ENCODE measurements at regions not wholly inside any gene's neighbourhood (a gene's known extent, or its start where the extent isn't known, plus 50 kb on each side); places are given as distances from the start of the nearest gene placed in this dataset.
A peak's percentile ranks its signal among the peaks of the same experiment; 100 is the strongest.
"Not testable (repeated sequence)": the region's sequence is repeated elsewhere in the genome, so short reads cannot be mapped to it uniquely, and the experiment has no call there.

DNA sequence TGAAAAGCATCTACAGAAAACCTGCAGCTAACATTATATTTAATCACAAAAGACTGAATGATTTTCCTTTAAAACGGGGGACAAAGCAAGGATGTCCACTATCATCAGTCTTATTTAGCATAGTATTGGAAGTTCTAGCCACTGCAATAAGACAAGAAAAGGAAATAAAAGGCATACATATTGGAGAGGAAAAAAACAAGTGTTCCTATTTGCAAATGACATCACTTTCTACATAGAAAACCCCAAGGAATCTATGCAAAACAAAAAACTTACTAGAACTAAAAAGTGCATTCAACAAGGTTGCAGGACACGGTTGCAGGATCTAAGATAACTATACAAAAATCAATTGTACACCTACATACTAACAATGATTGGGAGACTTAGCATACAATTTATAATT is 101.6 kb upstream of the MEF2A start:
- DNase-seq, result no peak

DNA sequence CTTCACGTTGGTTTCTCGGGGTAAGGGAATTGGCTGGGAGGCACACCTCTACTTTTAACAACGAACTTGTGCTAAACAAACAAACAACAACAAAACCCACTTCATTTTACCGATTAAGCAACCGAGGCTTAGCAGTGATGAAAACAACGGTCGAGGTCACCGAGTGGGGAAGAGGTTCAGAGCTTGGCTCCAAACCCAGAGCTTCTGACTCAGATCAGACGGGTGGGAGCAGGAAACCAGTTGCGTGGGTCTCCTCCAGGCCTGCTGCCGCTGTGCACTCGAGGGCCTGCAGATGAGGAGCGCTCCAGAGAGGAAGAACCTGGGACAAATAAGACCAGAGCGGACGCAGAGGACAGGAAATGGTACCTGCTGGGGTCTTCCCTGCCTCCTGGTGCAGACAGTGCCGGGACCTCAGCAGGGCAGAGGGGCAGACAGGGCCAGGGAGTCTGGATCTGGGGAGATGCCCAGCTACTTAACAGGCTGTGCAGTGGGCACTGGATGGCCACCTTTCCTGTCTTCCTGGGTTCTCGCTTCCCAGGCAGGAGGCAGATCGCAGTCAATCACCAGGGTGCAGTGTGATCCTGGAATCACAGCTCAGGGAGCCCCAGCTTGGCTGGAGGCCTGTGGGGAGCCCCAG is 99.0 kb upstream of the MEF2A start:
- DNase-seq, result no peak

DNA sequence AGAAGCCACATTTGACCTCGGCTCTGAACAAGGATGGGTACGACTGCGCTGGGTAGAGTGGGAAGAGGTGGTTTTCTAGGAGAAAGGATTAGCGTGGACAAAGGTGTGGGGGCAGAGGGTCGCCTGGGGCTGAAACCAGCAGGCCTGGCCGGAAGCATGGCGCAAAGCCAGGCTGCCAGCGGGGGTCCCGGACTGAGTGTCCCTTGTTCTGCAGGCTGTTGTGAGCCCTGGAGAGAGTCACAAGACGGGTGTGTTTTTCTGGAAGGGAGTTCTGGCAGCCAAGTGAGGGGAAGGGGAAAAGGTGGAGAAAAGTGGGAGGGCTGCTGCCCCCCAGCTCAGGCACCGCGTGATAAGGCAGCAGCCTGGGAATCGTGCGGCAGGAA is 98.5 kb upstream of the MEF2A start:
- DNase-seq, result no peak

DNA sequence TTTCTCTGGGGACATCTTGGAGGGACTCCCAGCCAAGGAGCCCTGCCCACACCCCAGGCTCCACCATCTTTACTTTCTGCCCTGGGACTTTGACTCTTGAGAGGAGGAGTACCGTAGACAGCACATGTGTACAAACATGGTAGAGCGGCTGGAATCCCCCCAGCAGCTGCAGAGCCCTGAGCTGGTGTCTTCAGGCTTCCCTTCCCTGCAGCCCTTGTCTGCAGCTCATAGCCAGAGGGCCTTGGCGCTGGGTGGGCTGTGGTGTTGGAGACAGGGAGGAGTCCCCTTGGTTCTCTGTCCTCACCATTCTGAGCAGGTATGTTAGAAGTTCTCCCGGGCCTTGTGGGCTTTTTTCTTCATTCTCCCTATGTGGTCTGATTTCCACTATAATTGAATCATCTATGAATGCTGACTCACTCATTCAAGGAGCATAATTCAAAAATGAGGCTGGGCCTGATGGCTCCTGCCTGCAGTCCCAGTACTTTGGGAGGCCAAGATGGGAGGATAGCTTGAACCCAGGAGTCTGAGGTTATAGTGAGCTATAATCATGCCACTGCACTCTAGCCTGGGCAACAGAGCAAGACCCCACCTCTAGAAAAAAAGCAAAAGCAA is 97.8 kb upstream of the MEF2A start:
- DNase-seq, result no peak

- DNase-seq, result not testable (repeated sequence)
Measured at GRCh38 chr15:99470204-99470603, 95.6 kb upstream of the MEF2A start.

DNA sequence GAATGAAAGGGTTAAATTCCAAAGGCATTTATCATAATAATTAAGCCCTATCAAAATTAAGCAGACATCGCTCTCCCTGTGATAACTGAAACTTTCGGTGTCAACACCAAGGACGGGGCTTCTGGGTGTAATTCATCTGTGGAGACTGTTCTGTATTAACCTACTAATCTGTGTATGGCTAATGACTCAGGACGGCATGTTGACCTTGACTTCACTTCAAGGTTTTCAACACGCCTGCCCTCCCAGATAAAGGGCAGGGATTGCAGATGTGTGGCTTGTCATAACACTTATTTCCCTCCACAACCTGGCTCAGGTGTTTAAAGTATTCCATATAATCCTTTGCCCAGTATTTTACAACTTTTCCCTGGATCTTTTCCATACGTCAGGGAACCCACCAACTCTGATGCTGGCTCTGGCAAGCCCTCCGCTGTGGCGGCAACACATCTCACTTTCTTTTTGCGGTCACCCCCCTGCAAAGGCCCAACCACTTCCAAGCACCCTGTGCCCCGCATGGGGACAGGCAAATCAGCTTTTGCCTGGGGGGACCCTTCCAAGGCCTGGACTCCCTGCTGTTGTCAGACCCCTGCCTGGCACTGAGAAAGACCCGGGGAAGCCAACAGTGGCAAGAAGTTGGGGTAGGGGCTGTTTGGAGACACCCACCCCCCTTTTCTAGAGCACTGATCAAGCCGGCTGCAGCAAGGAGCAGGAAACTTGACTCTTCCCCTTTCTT is 93.2 kb upstream of the MEF2A start:
- no peak for DNase-seq

DNA sequence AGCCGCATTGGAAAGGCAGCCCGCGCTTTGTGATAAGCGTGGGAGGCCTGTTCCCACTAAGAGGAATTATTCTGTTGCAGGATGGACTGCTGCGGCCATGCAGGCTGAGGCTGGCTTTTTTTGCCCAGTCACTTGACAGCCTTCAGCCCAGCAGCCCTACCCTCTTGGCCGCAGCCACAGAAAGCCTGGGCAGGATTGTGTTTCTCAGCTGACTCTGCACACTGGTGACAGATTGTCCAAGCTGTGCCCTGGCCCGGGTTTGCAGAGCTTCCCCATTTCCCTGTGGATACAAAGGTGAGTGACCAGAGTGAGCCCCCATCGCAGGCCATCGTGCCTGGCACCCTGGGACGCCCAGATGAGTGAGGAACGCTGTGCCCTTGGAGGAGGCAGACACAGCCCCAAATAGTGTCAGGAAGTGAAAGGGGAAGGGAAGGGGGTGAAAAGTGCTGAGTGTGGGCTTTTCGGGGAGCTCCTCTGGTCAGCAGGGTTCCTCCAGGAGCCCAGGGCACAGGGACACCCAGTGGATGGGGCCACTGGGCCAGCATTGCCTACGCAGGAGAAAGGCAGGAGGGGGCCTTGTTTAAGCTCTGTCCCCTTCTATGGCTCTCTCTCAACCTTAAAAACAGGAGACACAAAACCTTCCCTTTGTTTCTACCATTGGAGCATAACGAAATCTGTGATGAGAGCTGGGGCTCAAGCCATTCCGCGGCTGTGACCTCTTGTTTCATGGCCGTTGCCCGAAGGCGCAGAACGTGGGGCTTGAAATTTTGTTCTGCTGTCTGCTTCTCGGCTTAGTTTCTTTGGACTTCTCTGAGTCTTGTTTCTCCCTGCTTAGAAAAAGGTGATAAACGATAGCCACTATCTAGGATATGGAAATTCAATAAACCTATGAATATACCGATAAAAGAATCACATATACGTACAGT is 91.5 kb upstream of the MEF2A start:
- no peak for DNase-seq

GRCh38 chr15:99474909-99475753 is 90.7 kb upstream of the MEF2A start:
- DNase-seq, result no peak

DNA sequence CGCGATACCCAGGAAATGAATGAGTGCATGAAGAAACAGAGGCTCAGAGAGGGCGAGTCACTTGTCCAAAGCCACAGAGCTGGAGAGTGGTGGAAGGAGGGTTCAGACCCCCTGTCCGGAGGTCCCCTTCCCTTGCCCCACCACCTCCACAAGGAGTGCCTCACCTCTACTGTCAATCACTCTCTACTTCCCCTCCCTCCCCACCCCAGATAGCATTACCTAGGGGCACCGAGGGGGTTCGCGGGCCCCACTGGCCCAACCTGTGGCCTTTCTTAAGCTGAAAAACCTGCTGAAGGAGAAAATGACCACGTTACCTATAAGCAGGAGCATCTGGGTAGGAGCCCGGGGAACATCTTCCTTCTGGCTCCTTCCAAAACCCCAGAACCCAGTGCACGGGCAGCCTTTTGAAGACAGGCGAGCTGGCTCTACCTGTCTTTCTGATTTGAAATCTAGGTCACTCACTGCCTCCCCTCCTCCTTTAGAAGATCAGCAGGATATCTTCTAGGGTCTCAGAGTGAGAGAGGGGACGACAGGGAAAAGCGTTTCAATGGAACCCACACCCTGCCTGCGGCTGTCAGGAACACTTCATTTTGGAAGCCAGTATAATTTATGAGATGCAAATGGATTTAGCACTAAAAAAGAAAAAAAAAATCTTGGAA is 89.9 kb upstream of the MEF2A start:
- DNase-seq, result no peak

DNA sequence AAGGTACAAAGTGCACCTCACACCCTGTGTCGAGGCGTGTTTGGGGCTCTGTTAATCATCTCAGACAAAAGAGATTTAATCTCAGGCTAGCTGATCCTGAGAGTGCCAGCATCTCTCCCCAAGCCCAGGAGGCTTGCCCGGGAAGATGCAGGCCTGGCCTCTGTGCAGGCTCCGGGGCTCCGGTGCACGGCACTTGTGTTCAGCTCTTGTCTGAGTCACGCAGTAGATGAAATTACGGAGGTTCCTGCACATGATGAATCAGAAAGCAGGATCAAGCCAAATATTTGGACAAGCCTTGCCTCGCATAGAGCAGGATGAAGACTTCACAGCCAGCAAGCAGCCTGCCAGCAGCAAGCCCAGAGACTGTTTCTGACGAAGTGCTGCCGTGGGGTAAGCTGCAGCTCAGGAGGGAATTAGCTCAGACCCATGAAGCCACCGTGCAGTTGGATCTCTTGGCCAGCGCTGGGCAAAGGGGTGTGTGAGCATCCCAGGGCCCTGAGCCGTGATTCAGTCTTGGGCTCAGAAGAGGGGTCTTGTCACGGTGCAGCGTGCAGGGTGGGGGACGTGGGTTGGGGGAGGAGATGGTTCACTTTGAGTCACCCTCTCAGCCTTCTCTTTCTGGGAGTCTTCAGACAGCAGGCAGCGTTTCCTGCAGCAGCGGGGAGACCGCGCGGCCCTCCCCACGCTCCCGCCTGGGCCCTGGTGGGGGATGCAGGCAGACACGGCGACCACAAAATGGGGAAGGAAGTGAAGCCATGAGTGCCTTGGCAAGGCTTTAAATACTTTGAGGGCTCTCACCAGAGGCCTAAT is 89.2 kb upstream of the MEF2A start:
- DNase-seq, result peak; percentile 97

DNA sequence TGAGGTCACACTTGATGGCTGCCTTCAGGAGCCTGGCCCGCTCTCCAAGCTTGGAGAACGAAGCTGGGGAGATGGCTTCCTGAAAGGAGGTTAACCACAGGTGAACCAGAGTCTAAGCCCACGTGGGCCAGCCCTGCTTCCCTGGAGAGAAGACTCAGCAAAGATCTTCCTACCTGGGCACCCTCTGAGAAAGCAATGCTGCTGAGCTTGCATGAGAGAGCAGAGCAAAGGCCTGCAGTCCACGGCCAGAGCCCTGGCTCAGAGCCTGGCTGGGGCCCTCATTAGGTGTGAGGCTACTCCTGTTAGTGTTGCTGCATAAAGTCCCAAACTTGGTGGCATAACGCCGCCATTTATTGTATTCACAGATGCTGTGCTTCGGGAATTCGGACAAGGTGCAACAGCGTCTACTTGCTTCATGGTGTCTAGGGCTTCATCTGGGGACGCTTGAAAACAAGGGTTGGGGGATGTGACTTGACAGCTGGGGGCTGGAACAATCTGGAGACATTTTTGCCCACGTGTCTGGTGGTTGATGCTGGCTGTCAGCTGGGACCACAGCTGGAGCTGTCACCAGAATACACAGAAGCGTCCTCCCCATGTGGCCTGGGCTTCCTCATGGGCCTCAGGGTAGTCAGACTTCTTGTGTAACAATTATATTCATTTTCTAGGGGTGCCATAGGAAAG is 87.9 kb upstream of the MEF2A start:
- no peak for DNase-seq

- no peak for DNase-seq
Measured at GRCh38 chr15:99478977-99479376, 86.8 kb upstream of the MEF2A start.

DNA sequence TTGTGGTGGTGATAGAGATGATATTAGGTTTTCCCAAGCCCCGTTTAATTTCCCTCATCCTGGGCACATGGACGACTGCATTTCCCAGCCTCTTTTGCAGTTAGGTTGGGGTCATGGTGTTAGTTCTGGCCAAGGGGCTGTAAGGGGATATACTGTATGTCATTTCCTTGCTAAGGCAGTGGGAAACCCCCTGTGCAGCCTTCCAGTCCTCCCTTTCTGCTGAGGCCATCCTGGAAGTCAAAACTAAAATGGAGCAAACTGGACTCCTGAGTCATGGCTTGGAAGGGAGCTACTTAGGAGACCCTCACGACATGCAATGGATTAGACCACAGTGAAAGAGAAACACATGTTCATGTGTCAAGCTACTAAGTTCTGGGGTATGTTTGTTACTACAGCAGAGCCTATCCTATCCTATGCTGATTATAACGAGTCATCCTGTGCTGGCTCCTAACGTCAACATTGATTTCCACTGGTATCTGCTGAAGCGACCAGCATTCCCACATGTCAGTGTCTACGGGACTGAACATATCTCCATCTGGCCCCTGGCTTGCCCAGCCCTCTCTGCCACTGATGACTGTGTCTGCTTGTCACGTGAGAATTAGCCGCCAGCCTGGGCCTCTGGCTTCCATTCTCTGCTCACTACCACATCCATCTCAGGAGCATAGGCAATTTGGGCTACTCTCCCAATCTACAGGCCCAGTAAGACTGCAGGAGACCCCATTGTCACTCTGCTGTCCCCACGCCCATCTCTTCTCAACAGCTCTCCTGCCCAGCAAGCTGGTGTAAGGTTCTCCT is 85.6 kb upstream of the MEF2A start:
- no peak for DNase-seq

GRCh38 chr15:99481113-99481950 is 84.5 kb upstream of the MEF2A start:
- peak; percentile 27 for DNase-seq

GRCh38 chr15:99481951-99482230 is 83.9 kb upstream of the MEF2A start:
- DNase-seq, result no peak

DNA sequence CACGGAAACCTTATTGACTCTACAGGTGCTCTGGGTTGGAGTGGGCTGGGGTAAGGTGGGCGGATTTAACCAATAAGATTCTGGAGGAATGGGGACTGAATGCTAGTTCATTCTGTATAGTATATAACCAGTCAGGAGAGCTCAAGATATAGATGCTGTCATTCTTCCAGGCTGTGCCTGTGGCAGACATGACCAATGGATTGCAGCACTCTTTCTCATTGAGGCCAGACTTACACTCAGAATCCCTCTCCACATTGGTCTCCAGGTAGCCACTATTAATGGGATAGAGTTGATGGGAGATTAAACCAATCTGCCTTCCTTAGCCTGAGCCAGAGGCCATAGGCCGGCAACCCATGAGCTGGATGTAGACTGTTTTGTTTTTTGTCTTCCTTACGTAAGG is 82.8 kb upstream of the MEF2A start:
- no peak for DNase-seq

GRCh38 chr15:99485153-99485961 is 80.4 kb upstream of the MEF2A start:
- no peak for DNase-seq

GRCh38 chr15:99485992-99486370 is 79.8 kb upstream of the MEF2A start:
- DNase-seq, result no peak
